Cardiac muscle cell (in vitro differentiated cells and primary cell): ENCODE measurements at regions not wholly inside any gene's neighbourhood (a gene's known extent, or its start where the extent isn't known, plus 50 kb on each side); places are given as distances from the start of the nearest gene placed in this dataset.
"Not testable (repeated sequence)": the region's sequence is repeated elsewhere in the genome, so short reads cannot be mapped to it uniquely, and the experiment has no call there.

ENCODE experiments used
- DNase-seq, 2 donors: peaks; one replicate each; pipeline versions ENCODE4 v3.0.0 to v3.0.0-alpha.2; 2010 to 2017; ENCODE audit warnings: low read depth in 1 of 2, low spot score in 1 of 2
- H3K27ac ChIP-seq: fragments of 200-600 bp; sonication (generic); 2 replicates; pipeline ENCODE4 v1.5.1; 2016
- H3K27me3 ChIP-seq: fragments of 200-600 bp; sonication (generic); 2 replicates; pipeline ENCODE4 v1.6.0; 2016; ENCODE audit warnings: control low read depth
- H3K36me3 ChIP-seq: fragments of 200-600 bp; sonication (generic); 2 replicates; pipeline ENCODE4 v1.5.1; 2016; ENCODE audit warnings: control low read depth
- H3K4me1 ChIP-seq: fragments of 200-600 bp; sonication (generic); 2 replicates; pipeline ENCODE4 v1.8.1; 2017; ENCODE audit warnings: low read depth, mild to moderate bottlenecking, mixed run types
- H3K4me3 ChIP-seq: fragments of 200-600 bp; sonication (generic); 2 replicates; pipeline ENCODE4 v1.5.1; 2016; ENCODE audit warnings: mild to moderate bottlenecking
- H3K9me3 ChIP-seq: fragments of 200-600 bp; sonication (generic); 2 replicates; pipeline ENCODE4 v1.5.1; 2017; ENCODE audit warnings: low read depth, mild to moderate bottlenecking, control low read depth
- CTCF ChIP-seq: IDR thresholded peaks from 2 replicates; pipeline ENCODE4 v1.5.1; 2012; ENCODE audit warnings: low read depth, mild to moderate bottlenecking, low read length

- TF ChIP-seq CTCF, result no peak
- no peaks in the 10 kb centered on the region for H3K4me1 ChIP-seq
- H3K27ac ChIP-seq, result no peak overlapping the region
- peak in 1 of 2 donors; percentile 20 for DNase-seq
- no peaks in the 10 kb centered on the region for H3K36me3 ChIP-seq
- H3K27me3 ChIP-seq, result peaks cover 94% of the 10 kb centered on the region
- no peaks in the 10 kb centered on the region for H3K9me3 ChIP-seq
- no peak overlapping the region for H3K4me3 ChIP-seq
These were observed 248.7 kb upstream of the C2CD4B start for GRCh38 chr15:62413786-62414185.

- Histone ChIP-seq H3K9me3 (no peaks in the 10 kb centered on the region), H3K27me3 (peaks cover 77% of the 10 kb centered on the region), H3K4me3 (no peak overlapping the region), H3K27ac (no peak overlapping the region), H3K4me1 (no peaks in the 10 kb centered on the region), H3K36me3 (no peaks in the 10 kb centered on the region)
- no peak for TF ChIP-seq CTCF
- no peak for DNase-seq
These were observed 250.4 kb upstream of the C2CD4B start for GRCh38 chr15:62415498-62415897.

GRCh38 chr15:62416526-62416925 is 251.4 kb upstream of the C2CD4B start:
- no peaks in the 10 kb centered on the region for H3K36me3 ChIP-seq

GRCh38 chr15:62417439-62417838 is 252.4 kb upstream of the C2CD4B start:
- Histone ChIP-seq H3K4me3 (no peak overlapping the region), H3K27me3 (peaks cover 59% of the 10 kb centered on the region), H3K4me1 (no peaks in the 10 kb centered on the region), H3K9me3 (no peaks in the 10 kb centered on the region), H3K27ac (no peak overlapping the region), H3K36me3 (no peaks in the 10 kb centered on the region)
- DNase-seq, result no peak
- TF ChIP-seq CTCF, result no peak

More at GRCh38 chr15:62416526-62416925, 251.4 kb upstream of the C2CD4B start:
- H3K27ac ChIP-seq, result no peak overlapping the region
- no peaks in the 10 kb centered on the region for H3K4me1 ChIP-seq
- peaks cover 68% of the 10 kb centered on the region for H3K27me3 ChIP-seq
- no peak for TF ChIP-seq CTCF
- DNase-seq, result no peak
- H3K4me3 ChIP-seq, result no peak overlapping the region
- H3K9me3 ChIP-seq, result no peaks in the 10 kb centered on the region

GRCh38 chr15:62418496-62418895 is 253.4 kb upstream of the C2CD4B start:
- not testable (repeated sequence) for H3K4me3 ChIP-seq, DNase-seq

GRCh38 chr15:62419192-62419591 is 254.1 kb upstream of the C2CD4B start:
- H3K27ac ChIP-seq, result no peak overlapping the region
- H3K4me1 ChIP-seq, result no peaks in the 10 kb centered on the region
- DNase-seq, result no peak
- H3K4me3 ChIP-seq, result no peak overlapping the region
- peaks cover 44% of the 10 kb centered on the region for H3K27me3 ChIP-seq
- no peak for TF ChIP-seq CTCF
- H3K36me3 ChIP-seq, result no peaks in the 10 kb centered on the region
- no peaks in the 10 kb centered on the region for H3K9me3 ChIP-seq

More at GRCh38 chr15:62418496-62418895, 253.4 kb upstream of the C2CD4B start:
- H3K36me3 ChIP-seq, H3K27ac ChIP-seq, H3K4me1 ChIP-seq, H3K9me3 ChIP-seq: not testable (repeated sequence)
- H3K27me3 ChIP-seq, result peaks cover 48% of the 10 kb centered on the region

GRCh38 chr15:62420371-62420770 is 255.3 kb upstream of the C2CD4B start:
- not testable (repeated sequence) for H3K27ac ChIP-seq, DNase-seq, H3K36me3 ChIP-seq, H3K9me3 ChIP-seq, H3K4me1 ChIP-seq, H3K4me3 ChIP-seq
- peaks cover 34% of the 10 kb centered on the region for H3K27me3 ChIP-seq
